ENCODE measurements at regions not wholly inside any gene's neighbourhood (a gene's known extent, or its start where the extent isn't known, plus 50 kb on each side); places are given as distances from the start of the nearest gene placed in this dataset.

- TF ChIP-seq EZH2 (IDR thresholded peaks at IDR 0.05; ENCODE audit: borderline replicate concordance, insufficient read depth, low read length, poor library complexity, severe bottlenecking), result no peak
- TF ChIP-seq EP300 (conservative IDR thresholded peaks at IDR 0.05; ENCODE audit: poor library complexity, severe bottlenecking), result no peak
- TF ChIP-seq, protein P1, sequence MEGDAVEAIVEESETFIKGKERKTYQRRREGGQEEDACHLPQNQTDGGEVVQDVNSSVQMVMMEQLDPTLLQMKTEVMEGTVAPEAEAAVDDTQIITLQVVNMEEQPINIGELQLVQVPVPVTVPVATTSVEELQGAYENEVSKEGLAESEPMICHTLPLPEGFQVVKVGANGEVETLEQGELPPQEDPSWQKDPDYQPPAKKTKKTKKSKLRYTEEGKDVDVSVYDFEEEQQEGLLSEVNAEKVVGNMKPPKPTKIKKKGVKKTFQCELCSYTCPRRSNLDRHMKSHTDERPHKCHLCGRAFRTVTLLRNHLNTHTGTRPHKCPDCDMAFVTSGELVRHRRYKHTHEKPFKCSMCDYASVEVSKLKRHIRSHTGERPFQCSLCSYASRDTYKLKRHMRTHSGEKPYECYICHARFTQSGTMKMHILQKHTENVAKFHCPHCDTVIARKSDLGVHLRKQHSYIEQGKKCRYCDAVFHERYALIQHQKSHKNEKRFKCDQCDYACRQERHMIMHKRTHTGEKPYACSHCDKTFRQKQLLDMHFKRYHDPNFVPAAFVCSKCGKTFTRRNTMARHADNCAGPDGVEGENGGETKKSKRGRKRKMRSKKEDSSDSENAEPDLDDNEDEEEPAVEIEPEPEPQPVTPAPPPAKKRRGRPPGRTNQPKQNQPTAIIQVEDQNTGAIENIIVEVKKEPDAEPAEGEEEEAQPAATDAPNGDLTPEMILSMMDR (IDR thresholded peaks at IDR 0.05; ENCODE audit: poor library complexity, severe bottlenecking), result no peak
- TF ChIP-seq, protein P2, sequence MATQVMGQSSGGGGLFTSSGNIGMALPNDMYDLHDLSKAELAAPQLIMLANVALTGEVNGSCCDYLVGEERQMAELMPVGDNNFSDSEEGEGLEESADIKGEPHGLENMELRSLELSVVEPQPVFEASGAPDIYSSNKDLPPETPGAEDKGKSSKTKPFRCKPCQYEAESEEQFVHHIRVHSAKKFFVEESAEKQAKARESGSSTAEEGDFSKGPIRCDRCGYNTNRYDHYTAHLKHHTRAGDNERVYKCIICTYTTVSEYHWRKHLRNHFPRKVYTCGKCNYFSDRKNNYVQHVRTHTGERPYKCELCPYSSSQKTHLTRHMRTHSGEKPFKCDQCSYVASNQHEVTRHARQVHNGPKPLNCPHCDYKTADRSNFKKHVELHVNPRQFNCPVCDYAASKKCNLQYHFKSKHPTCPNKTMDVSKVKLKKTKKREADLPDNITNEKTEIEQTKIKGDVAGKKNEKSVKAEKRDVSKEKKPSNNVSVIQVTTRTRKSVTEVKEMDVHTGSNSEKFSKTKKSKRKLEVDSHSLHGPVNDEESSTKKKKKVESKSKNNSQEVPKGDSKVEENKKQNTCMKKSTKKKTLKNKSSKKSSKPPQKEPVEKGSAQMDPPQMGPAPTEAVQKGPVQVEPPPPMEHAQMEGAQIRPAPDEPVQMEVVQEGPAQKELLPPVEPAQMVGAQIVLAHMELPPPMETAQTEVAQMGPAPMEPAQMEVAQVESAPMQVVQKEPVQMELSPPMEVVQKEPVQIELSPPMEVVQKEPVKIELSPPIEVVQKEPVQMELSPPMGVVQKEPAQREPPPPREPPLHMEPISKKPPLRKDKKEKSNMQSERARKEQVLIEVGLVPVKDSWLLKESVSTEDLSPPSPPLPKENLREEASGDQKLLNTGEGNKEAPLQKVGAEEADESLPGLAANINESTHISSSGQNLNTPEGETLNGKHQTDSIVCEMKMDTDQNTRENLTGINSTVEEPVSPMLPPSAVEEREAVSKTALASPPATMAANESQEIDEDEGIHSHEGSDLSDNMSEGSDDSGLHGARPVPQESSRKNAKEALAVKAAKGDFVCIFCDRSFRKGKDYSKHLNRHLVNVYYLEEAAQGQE (IDR thresholded peaks at IDR 0.05; ENCODE audit: borderline replicate concordance), result no peak
- TF ChIP-seq POLR2AphosphoS5 (IDR thresholded peaks at IDR 0.05), result no peak
Measured at GRCh38 chr5:5544094-5544663, 121.7 kb downstream of the ICE1 start.

All from neural cell (in vitro differentiated cells).